HG02588 (cell line): ENCODE measurements at regions not wholly inside any gene's neighbourhood (a gene's known extent, or its start where the extent isn't known, plus 50 kb on each side); places are given as distances from the start of the nearest gene placed in this dataset.

Experiments
- ATAC-seq: cut with Tn5 transposase; IDR thresholded peaks from one replicate; pipeline ENCODE4 v1.9.1; 2021; ENCODE audit warnings: mild to moderate bottlenecking, moderate library complexity; ENCODE audit not compliant: unreplicated experiment

DNA sequence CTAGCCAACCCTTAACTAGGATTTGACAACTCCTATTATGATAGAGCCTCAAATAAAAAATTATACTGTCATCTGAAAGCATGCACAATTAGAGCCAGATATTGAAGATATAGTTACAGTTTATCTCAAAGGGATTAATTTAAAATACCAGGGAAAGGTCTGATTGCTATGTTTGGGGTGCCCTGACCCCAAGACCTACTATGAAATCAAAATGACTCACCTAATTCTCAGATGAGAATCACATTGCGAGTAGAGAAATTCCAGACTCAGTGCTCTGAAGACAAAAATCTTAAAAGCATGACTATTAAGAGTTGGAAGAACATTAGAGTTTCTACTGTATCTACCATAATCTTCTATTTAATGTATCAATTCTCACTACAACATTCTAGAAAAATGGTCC is 297.1 kb downstream of the AHR start:
- no peak for ATAC-seq

DNA sequence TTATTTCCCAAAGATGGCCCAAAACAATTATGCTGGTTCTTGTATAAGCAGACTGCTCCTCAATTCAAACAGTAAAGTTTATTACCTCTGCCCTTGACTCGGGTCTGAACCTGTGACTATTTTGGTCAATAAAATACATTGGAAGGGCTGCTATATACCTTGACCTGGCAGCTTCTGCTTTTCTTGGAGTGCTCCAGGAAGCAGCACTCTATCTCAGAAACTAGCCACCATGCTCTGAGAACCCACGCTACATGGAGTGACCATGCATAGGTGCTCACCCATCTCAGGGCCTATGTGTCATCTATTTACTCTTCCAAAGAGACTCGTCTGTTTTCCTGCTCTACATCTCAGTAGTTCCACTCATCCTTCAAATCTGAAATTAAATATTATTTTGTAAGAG is 299.9 kb downstream of the AHR start:
- ATAC-seq = no peak

DNA sequence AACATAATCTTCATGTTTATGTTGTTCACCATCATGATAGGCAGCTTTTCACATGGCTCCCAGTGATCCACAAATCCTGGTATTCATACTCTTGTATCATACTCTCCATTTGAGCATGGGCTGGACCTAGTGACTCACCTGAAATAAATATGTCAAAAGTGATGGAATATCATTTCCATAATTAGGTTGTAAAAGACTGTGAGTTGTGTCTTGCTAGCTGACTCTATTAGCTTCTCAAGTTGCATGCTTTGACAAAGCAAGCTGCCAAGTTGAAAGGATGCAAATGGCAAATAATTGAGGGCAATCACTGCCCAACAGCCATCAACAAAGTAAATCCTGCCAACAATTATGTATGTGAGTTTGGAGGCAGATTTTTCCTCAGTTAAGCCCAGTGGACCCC is 300.4 kb downstream of the AHR start:
- no peak for ATAC-seq

DNA sequence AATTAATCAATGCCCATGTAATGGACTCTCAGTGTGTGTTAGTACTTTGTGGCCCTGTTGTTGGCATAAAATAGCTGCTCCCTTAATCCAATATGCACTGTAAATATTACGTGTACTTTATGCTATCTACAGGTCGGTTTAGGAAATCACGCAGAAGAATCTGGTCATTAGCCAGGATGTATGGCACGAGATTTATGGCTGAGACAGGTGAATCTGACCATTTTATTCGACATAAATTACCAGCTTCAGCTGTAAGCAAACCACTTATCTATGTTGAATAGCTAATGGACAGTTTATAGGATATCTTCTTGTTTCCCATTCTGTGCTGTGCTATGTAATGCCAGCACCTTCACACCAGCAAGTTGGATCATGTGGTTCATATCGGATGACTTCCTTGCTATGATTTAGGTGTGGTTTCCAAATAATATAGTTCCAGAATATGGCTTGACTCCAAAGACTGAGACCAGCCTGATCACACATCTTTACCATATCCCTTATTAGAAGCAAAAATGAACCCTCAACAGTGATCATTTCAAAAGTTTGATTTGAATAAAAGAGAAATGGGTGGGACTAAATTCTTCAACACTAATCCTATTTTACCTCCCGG is 301.4 kb downstream of the AHR start:
- no peak for ATAC-seq

DNA sequence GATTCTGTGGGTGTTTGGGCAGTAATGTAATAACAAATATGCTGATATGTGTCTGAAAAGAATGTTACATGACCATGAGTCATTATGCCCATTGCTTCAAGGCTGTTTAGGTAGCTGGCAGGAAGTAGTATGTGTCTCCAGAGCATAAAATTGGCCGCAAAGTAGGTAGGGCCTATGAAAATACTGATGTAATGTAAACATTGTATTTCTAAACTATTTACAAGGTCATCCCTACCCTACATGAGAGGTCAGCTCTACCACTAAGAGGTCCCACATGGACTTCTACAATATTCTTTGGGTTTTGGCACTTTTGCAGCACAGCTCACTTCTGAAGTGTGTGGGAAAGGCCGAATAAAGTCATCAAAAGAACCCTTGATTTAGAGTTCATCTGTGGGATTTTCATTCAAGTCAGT is 301.9 kb downstream of the AHR start:
- ATAC-seq = no peak

DNA sequence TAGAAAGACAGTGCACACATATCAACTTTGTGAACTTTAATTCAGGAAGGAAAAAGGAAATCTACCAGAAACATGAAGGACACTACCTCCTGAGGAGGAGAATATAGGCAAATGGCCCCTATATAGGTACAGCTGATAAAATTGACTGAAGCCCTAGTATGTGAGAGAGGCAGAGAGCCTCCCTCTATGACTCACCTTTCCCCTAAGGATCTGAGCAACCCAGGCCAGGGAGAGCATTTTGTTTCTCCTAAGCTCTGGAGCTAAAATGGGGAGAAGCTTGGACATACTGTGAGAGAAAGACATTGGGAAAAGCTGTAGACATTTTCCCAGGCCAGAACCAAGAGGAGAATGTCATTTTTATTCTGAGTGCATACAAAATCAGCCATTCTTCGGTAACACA is 303.5 kb downstream of the AHR start:
- ATAC-seq = no peak

DNA sequence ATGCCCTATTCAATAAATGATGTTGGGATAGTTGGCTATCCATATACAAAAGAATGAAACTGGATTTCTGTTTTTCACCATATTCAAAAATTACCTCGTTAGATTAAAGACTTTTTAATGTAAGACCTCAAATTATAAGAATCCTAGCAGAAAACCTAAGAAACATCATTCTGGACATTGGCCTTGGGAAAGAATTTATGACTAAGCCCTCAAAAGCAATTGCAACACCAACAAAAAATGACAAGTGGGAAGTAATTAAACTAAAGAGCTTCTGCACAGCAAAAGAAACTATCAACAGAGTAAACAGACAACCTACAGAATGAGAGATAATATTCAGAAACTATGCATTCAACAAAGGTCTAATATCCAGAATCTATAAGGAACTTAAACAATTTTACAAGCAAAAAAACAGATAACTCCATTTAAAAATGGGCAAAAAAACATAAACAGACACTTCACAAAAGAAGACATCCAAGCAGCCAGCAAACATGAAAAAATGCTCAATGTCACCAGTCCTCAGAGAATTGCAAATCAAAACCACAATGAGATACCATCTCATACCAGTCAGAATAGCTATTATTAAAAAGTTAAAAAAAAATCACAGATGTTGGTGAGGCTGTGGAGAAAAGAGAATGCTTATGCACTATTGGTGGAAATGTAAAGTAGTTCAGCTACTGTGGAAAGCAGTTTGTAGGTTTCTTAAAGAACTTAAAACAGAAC is 309.8 kb downstream of the AHR start:
- ATAC-seq = no peak

DNA sequence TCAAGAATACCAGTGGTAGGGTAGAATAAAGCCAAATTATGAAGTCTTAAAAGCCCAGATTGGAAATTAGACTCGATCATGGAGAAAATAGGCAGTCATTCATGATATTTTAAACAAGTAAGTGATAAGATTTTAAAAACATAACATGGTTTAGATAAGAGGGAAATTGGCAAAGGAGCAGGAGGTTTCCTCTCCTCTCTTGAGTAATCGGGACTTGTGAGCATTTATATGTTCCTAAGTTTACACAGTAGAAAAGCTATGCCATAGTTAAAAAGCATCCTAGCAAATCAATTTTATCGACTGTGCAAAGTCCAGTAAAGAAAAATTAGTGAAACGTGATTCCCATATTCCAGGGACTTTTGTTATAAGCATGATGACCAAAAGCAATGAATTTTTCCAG is 313.2 kb downstream of the AHR start:
- ATAC-seq = no peak

DNA sequence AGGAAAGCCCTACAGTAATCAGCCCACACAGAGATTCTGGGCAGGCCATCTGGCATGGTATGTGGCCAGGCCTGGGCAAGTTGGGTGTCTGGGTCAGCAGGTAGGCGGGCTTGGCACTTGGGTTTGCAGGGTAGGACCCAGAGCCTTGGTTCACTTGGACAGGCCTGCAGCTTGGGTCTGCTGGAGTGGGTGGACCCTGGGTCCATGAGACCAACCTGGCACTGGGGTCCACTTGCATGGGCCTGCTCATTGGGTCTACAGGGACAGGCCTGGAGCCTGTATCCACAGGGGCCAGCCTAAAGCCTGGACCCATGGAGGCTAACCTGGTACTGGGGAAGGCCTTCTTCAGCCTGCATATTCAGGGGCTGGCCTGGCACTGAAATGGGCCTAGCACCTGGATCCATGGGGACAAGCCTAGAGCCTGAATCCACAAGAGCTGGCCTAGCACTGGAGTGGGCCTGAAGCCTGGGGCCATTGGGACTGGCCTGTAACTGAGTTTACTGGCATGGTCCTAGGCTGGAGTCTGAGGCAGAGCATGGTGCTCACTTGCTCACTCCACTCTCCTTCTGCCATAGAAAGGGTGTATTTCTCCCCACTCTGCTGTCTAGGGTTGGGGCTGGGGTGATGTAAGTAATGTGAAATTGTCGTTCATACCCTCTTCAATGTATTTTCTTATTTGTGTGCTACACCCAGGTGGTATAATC is 315.0 kb downstream of the AHR start:
- no peak for ATAC-seq

DNA sequence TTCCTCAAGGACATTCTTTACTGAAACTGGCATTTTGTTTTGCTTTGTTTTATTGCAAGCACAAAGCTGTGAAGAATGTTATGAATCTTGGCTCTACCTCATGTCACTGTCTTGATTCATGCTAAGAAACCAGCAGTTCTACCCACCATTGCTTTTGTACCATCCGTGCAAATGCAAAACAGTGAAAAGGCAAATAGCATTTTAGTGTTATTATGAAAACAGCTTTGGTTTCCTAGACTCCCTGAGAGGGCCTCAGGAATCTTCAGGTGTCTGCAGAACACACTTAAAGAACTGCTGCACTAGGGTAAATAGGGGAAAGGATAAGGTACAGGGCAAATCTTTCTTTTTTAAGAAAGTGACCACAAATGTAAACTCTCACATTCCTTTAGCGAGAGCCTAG is 318.9 kb downstream of the AHR start:
- no peak for ATAC-seq

DNA sequence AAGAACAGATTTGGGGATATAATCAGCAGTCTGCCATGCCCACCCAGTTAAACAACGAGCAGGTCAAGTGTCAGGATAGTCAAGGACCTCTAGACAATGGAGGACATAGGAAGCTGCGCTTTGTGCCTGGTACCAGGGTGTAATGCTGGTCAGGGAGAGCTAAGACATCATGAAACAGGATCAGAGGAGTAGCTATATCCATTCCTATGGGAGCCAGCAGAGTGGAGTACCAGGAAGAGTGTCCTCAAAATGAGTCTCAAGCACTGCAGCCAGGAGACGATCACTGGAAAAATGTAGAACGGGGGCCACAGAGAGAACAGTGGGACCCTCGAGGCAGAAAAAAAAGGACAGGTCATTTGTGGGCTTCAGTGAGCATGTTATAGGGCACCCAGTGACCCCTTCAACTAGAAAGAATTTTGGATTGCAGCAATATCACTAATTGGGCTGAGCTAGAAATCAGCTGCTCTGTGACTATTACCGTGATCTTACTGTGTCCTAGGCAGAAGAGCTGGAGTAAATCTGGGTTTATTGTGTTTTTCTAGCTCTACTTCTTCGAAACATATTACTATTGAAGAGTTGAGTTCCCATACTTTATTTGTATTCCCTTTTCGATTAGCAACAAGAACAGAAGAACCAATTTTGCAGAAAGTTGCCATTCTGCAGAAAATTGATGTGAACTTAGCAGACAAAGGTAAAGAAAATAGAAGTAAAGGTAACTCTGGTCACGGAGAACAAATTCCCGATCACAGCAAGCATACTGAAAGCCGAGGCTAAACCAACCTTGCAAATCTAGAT is 319.6 kb downstream of the AHR start:
- ATAC-seq = no peak

DNA sequence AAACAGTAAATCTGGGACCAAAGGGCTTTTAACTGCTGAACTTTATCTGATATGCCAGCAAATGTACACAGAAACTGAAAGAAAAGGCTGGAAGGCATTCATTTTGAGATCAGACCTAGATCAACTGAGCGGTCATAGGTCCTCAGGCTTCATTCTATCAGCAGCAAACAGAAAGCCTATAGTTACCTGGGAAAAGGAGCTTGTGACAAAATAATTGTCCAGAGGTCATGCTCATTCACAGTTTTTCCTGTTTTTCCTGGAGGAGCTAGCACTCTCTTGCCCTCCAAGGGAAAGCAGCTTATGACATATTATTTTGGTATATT is 320.2 kb downstream of the AHR start:
- no peak for ATAC-seq

DNA sequence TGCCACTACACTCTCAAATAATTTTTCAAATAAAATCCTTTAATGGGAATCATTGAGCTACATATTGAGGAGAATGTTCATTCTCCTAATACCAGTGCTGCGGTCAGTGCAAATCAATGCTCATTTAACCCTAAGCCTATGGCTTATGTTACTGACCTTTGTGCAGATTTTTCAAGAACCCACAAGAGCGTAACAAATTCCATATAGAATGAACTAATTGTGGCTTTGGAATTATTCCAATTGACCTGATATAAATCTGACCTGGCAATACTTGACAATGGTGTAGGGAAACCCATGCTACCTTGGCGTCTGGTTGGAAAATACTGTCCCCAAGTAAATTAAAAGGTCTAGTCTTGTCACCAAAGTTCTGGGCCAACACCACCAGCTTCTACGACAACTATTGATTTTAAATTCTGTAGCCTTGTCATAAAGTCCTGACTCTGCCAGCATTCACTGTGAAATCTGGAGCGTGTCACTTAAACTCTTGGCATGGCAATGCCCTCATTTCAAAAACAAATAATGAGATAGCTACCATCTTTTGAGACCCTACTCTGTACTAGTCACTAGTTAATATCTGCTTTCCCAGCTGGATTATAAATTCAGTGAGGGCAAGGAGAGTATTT is 320.9 kb downstream of the AHR start:
- no peak for ATAC-seq

DNA sequence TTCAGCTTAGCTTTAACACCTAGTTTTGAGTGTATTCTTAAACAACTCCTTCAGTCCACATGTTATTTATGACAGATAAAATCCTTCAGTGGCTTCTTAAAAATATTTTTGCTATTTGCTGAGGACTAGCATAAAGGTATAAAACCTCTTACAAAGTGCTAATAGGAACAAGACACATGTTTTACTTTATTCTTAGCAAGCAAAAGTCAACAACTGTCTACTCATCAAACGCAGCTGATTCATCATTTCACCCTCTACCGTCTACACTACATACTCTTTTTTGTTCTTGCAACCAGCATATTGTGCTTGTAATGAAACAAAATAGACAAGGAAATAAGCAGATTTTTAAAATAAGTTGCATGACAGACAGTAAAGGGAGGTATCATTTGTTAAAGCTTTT is 319.7 kb downstream of the SNX13 start:
- ATAC-seq = no peak

DNA sequence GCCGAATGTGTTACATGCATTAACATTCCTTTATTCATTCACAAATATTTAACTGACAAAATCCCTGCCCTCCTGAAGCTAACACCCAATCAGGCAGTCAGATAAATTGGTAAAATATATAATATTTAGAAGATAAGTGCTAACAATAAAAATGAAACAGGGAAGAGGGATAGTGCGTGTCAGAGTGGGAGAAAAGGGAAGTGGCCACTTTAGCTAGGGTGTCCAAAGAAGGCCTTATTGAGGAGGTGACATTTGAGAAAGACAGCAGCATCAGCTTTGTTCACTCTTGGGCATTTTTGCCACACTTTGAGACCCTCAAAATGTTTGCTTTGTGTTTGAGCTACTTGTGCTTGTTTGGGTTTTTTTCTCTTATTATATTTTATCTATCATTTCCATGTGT is 317.8 kb downstream of the SNX13 start:
- ATAC-seq = no peak

DNA sequence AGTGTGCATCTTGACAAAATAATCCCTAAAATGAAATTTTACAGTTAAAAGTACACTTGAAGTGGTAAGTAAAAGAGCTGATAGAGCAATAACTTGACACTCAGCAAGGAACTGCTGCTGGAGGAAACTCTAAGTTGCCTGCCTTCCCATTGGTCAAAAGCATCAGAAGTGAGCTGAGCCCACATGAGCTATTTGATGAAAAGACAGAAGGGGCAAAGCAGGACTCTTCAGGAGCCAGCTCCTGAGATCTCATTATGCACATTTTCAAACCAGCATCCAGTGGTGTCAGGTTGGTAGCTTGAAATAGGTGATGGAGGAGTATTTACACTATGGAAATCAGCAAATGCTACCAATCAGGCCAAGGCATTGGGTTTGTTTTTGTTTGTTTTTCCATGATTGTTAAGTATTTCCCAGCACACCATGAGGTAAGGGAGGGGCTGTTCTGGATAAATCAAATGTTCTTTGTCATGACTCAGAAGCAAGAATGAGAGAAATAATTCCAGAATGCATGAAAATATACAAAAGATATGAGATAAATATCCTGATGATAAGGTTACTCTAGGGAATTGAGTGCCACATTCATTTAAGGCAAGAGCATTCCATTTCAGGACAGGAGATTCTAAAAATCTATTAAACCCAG is 316.6 kb downstream of the SNX13 start:
- ATAC-seq = no peak

DNA sequence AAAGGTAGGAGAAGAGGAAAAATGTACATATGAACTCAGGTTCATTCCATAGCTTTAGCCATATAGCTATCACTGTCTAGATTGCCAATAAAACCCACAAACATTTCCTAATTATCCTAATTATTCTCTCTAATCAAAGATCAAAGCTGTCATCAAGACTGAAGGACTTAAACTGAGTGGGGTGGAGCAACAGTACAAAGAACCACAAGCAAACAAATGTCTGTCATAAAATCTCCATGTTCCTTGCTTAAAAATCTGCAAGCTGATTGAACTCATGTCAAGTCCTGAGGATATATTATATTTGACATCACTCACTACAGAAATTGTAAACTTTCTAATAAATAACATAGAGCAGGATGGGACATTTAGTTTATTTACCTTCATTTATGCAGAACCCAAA is 315.9 kb downstream of the SNX13 start:
- ATAC-seq = no peak

DNA sequence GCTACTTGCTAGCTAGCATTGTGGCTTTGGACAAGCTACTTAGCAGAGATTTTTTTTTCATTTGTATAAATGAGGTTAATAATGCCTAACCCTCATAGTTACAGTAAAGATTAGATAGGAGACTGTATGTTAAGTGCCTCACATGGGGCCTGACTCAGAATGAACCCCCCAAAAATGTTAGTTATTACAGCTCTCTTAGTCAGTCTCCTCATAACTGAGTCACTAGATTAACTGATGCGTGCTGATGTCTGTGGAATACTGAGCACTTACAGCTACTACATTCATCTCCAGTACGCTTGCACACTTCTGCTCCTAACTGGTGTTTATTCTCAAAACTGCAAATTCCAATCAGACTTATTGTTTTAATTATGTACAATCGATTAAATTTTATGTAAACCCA is 315.3 kb downstream of the SNX13 start:
- ATAC-seq = no peak

DNA sequence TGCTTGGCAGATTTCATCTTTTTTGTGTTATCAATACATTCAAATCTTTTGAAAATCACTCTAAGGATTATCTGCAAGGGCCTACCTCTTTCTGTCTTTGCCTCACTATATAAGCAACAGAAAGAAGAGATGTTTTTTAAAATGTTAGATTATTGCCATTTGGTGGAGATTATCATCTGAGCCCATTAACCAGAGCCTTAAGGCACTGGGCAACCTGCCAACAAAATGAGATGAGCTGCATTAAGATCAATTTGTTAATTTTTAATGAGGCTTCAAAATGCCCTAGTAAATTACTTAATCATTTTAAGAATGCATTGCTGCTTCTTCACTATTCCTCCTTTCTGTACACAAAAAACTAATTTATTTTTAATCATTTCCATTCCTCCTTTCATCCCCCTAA is 314.1 kb downstream of the SNX13 start:
- ATAC-seq = no peak

DNA sequence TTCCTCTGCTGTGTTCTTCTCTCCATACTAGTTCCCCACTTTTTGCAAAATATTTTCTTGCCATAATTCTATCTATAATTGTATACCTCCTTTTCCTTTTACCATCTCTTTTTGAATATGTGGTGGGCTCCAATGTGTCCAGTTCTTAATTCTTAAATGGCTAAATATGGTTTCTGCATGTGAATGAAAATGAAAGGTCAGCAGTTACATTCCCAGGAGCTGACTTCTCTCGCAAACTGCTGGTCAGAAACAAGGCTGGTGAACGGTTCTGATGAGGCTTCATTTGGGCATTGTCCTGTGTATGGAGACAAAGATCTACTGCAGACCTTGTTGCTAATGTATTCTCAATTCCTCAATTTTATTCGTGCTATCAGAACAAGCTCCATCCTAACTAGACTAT is 309.2 kb downstream of the SNX13 start:
- ATAC-seq = no peak

DNA sequence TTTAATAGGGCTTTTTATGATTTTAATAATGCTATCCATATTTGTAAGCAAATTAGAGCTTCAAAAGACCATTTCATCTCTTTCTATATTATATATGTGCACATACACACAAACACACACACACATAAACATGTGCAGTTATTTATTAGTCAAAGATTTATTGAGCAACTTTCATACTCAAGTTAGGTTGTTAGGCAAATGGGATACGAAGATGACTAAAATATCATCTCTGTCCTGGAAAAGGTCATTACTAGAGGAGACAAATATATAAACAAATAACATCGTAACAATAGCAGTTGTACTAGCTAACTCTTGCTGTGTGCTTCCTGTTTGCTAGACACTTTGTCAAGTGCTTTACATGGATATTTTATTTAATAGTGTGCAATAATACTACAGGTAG is 307.9 kb downstream of the SNX13 start:
- no peak for ATAC-seq
